ES-I3 (cell line): ENCODE measurements at regions not wholly inside any gene's neighbourhood (a gene's known extent, or its start where the extent isn't known, plus 50 kb on each side); places are given as distances from the start of the nearest gene placed in this dataset.

ENCODE experiments used
- H3K36me3 ChIP-seq: 2 replicates; pipeline ENCODE4 v1.6.1; 2013; ENCODE audit warnings: mild to moderate bottlenecking, low read length, control low read depth, moderate library complexity; ENCODE audit not compliant: insufficient read depth
- H3K4me1 ChIP-seq: 2 replicates; pipeline ENCODE4 v1.6.1; 2013; ENCODE audit warnings: mild to moderate bottlenecking, control low read depth, low read length; ENCODE audit not compliant: insufficient read depth
- H3K9ac ChIP-seq: 2 replicates; pipeline ENCODE4 v1.6.1; 2013; ENCODE audit warnings: low read depth, mild to moderate bottlenecking, low read length, moderate library complexity
- H3K9me3 ChIP-seq: 2 replicates; pipeline ENCODE4 v1.6.1; 2013; ENCODE audit warnings: mild to moderate bottlenecking, low read length, moderate library complexity; ENCODE audit not compliant: control insufficient read depth, insufficient read depth

- H3K9me3 ChIP-seq: no peaks in the 10 kb centered on the region
- H3K9ac ChIP-seq: no peak overlapping the region
- no peaks in the 10 kb centered on the region for H3K36me3 ChIP-seq
- H3K4me1 ChIP-seq: no peaks in the 10 kb centered on the region
These were observed 199.6 kb downstream of the TJP1 start for GRCh38 chr15:29622637-29623036.

GRCh38 chr15:29621616-29622015 lies 200.7 kb downstream of the TJP1 start:
- Histone ChIP-seq H3K36me3 (no peaks in the 10 kb centered on the region), H3K9me3 (peaks cover 2% of the 10 kb centered on the region; the same call in 1 of the 2 replicates), H3K9ac (no peak overlapping the region), H3K4me1 (no peaks in the 10 kb centered on the region)

GRCh38 chr15:29618586-29618985 lies 203.7 kb downstream of the TJP1 start:
- Histone ChIP-seq H3K36me3 (no peaks in the 10 kb centered on the region), H3K9ac (no peak overlapping the region), H3K4me1 (peaks cover 1% of the 10 kb centered on the region; the same call in 1 of the 2 replicates), H3K9me3 (peaks cover 2% of the 10 kb centered on the region; the same call in 1 of the 2 replicates)

- peaks cover 2% of the 10 kb centered on the region; the same call in 1 of the 2 replicates for H3K9me3 ChIP-seq
- no peaks in the 10 kb centered on the region for H3K36me3 ChIP-seq
- H3K9ac ChIP-seq: no peak overlapping the region
- H3K4me1 ChIP-seq: peaks cover 21% of the 10 kb centered on the region
These were observed 205.8 kb downstream of the TJP1 start for GRCh38 chr15:29616512-29616911.

GRCh38 chr15:29615791-29616190 lies 206.5 kb downstream of the TJP1 start:
- Histone ChIP-seq H3K9ac (no peak overlapping the region), H3K4me1 (peaks cover 26% of the 10 kb centered on the region), H3K9me3 (peaks cover 2% of the 10 kb centered on the region; the same call in 1 of the 2 replicates), H3K36me3 (no peaks in the 10 kb centered on the region)

GRCh38 chr15:29613951-29614382 lies 208.3 kb downstream of the TJP1 start:
- H3K4me1 ChIP-seq: peaks cover 31% of the 10 kb centered on the region

GRCh38 chr15:29612701-29613100 lies 209.6 kb downstream of the TJP1 start:
- Histone ChIP-seq H3K36me3 (no peaks in the 10 kb centered on the region), H3K9ac (no peak overlapping the region), H3K9me3 (peaks cover 2% of the 10 kb centered on the region; the same call in 1 of the 2 replicates), H3K4me1 (peaks cover 31% of the 10 kb centered on the region)

More at GRCh38 chr15:29613951-29614382, 208.3 kb downstream of the TJP1 start:
- no peaks in the 10 kb centered on the region for H3K36me3 ChIP-seq
- H3K9me3 ChIP-seq: peaks cover 2% of the 10 kb centered on the region; the same call in 1 of the 2 replicates
- H3K9ac ChIP-seq: no peak overlapping the region

- Histone ChIP-seq H3K36me3 (no peaks in the 10 kb centered on the region), H3K9ac (no peak overlapping the region), H3K4me1 (peaks cover 31% of the 10 kb centered on the region), H3K9me3 (no peaks in the 10 kb centered on the region)
These were observed 210.2 kb downstream of the TJP1 start for GRCh38 chr15:29612096-29612495.

GRCh38 chr15:29611057-29611456 lies 211.2 kb downstream of the TJP1 start:
- no peaks in the 10 kb centered on the region for H3K36me3 ChIP-seq
- H3K9me3 ChIP-seq: no peaks in the 10 kb centered on the region; the same call in 1 of the 2 replicates
- peak overlapping the region; percentile 2; the same call in 1 of the 2 replicates for H3K9ac ChIP-seq
- H3K4me1 ChIP-seq: peaks cover 31% of the 10 kb centered on the region

- Histone ChIP-seq H3K9me3 (no peaks in the 10 kb centered on the region; the same call in 1 of the 2 replicates), H3K4me1 (no peaks in the 10 kb centered on the region), H3K36me3 (no peaks in the 10 kb centered on the region), H3K9ac (no peak overlapping the region)
These were observed 220.5 kb downstream of the TJP1 start for GRCh38 chr15:29601811-29602210.

GRCh38 chr15:29600262-29600661 lies 222.0 kb downstream of the TJP1 start:
- H3K4me1 ChIP-seq: no peaks in the 10 kb centered on the region

GRCh38 chr15:29596266-29596665 lies 226.0 kb downstream of the TJP1 start:
- Histone ChIP-seq H3K4me1 (no peaks in the 10 kb centered on the region), H3K9ac (no peak overlapping the region), H3K9me3 (no peaks in the 10 kb centered on the region), H3K36me3 (no peaks in the 10 kb centered on the region)

More at GRCh38 chr15:29600262-29600661, 222.0 kb downstream of the TJP1 start:
- no peaks in the 10 kb centered on the region for H3K36me3 ChIP-seq
- H3K9me3 ChIP-seq: no peaks in the 10 kb centered on the region
- H3K9ac ChIP-seq: no peak overlapping the region

GRCh38 chr15:29593629-29594028 lies 228.6 kb downstream of the TJP1 start:
- Histone ChIP-seq H3K9ac (no peak overlapping the region), H3K4me1 (no peaks in the 10 kb centered on the region), H3K36me3 (no peaks in the 10 kb centered on the region), H3K9me3 (no peaks in the 10 kb centered on the region)

- H3K9me3 ChIP-seq: no peaks in the 10 kb centered on the region
- no peak overlapping the region for H3K9ac ChIP-seq
- no peaks in the 10 kb centered on the region for H3K4me1 ChIP-seq
- H3K36me3 ChIP-seq: no peaks in the 10 kb centered on the region
These were observed 229.2 kb downstream of the TJP1 start for GRCh38 chr15:29593111-29593510.

GRCh38 chr15:29590701-29591100 lies 231.6 kb downstream of the TJP1 start:
- no peaks in the 10 kb centered on the region for H3K4me1 ChIP-seq
- no peaks in the 10 kb centered on the region for H3K9me3 ChIP-seq
- no peaks in the 10 kb centered on the region for H3K36me3 ChIP-seq
- H3K9ac ChIP-seq: no peak overlapping the region
